IPS-18a (cell line): ENCODE measurements at regions not wholly inside any gene's neighbourhood (a gene's known extent, or its start where the extent isn't known, plus 50 kb on each side); places are given as distances from the start of the nearest gene placed in this dataset.

Experiments
- H3K27ac ChIP-seq: one replicate; pipeline ENCODE4 v1.5.1; 2013; ENCODE audit warnings: low read length
- H3K27me3 ChIP-seq: one replicate; pipeline ENCODE4 v1.6.1; 2013; ENCODE audit warnings: mild to moderate bottlenecking, low read length; ENCODE audit not compliant: control insufficient read depth, insufficient read depth
- H3K36me3 ChIP-seq: one replicate; pipeline ENCODE4 v1.6.1; 2013; ENCODE audit warnings: low read depth, low read length; ENCODE audit not compliant: control insufficient read depth
- H3K4me1 ChIP-seq: one replicate; pipeline ENCODE4 v1.6.1; 2013; ENCODE audit warnings: low read depth, low read length; ENCODE audit not compliant: control insufficient read depth
- H3K4me3 ChIP-seq: one replicate; pipeline ENCODE4 v1.5.1; 2013; ENCODE audit warnings: low read length
- H3K9ac ChIP-seq: one replicate; pipeline ENCODE4 v1.6.1; 2013; ENCODE audit warnings: mild to moderate bottlenecking, low read length, moderate library complexity
- H3K9me3 ChIP-seq: one replicate; pipeline ENCODE4 v1.6.1; 2013; ENCODE audit warnings: low read depth, low read length; ENCODE audit not compliant: control insufficient read depth

GRCh38 chr22:49482811-49483210 lies 344.9 kb downstream of the BRD1 start:
- H3K4me3 ChIP-seq = no peak overlapping the region
- H3K4me1 ChIP-seq = peaks cover 36% of the 10 kb centered on the region
- no peak overlapping the region for H3K9ac ChIP-seq
- no peak overlapping the region for H3K27ac ChIP-seq
- H3K27me3 ChIP-seq = peaks cover 8% of the 10 kb centered on the region
- no peaks in the 10 kb centered on the region for H3K9me3 ChIP-seq
- H3K36me3 ChIP-seq = no peaks in the 10 kb centered on the region

DNA sequence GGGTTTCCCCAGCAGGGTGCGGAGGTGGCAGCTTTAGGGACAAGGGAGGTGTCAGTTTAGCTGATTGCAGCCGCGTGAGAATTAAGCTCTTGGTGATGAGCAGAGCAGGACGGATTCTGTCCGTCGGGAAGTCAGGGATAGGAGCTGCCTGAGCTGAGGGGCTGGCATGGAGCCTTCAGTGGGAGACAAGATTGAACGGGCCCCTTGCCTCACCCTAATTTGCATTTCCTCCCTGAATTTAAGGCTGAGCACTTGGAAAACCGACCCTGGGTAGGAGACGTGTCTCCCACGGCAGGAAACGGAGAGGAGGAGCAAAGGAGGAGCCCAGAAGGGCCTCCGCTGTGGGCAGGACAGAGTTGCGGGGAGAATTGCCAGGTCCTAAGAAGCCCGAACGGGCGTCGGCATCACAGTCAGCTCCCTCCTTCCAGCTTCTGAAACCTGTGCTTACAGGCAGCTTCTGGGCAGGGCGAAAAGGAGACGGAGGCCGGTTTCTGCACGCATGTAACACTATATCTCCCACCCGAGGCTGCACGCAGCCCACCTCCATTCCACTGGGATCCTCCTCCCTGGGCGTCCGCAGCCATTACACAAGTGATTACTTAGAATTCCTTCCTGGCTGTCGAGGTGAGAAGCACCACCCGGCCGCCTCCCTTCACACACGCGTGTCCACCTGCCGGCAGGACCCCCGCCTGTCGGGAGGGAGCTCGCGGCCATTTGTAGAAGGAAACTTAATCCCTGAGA lies 345.8 kb downstream of the BRD1 start:
- Histone ChIP-seq H3K9ac (no peak overlapping the region), H3K9me3 (no peaks in the 10 kb centered on the region), H3K27ac (no peak overlapping the region), H3K27me3 (peaks cover 8% of the 10 kb centered on the region), H3K4me3 (no peak overlapping the region), H3K4me1 (peaks cover 28% of the 10 kb centered on the region), H3K36me3 (no peaks in the 10 kb centered on the region)

- no peak overlapping the region for H3K27ac ChIP-seq
- H3K9ac ChIP-seq = no peak overlapping the region
- H3K4me3 ChIP-seq = no peak overlapping the region
- peaks cover 8% of the 10 kb centered on the region for H3K27me3 ChIP-seq
- no peaks in the 10 kb centered on the region for H3K36me3 ChIP-seq
- H3K4me1 ChIP-seq = peaks cover 30% of the 10 kb centered on the region
- H3K9me3 ChIP-seq = no peaks in the 10 kb centered on the region
Measured at GRCh38 chr22:49480896-49481658, 346.6 kb downstream of the BRD1 start.

- no peaks in the 10 kb centered on the region for H3K36me3 ChIP-seq
- no peak overlapping the region for H3K9ac ChIP-seq
- H3K27ac ChIP-seq = no peak overlapping the region
- H3K4me3 ChIP-seq = no peak overlapping the region
- peaks cover 30% of the 10 kb centered on the region for H3K4me1 ChIP-seq
- H3K9me3 ChIP-seq = no peaks in the 10 kb centered on the region
- peaks cover 8% of the 10 kb centered on the region for H3K27me3 ChIP-seq
Measured at GRCh38 chr22:49480331-49480730, 347.3 kb downstream of the BRD1 start.

DNA sequence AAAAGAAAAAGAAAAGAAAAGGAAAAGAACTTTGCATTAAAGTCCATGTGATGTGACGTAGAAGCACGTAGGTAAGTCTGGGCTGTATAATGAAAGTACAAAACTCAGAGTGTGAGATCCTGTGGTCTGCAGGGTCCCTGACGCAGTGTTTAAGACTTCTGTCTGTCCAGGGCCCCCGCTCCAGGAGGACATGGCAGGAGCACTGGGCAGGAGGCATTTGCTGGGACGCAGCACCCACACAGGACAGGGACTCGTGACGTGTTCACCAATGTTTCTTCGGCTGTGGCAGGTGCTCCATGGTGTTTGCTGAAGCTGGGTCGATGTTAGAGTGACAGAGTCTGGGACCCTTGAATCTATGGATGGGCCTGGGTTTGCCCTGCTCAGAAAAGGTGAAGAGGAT lies 348.1 kb downstream of the BRD1 start:
- Histone ChIP-seq H3K9ac (no peak overlapping the region), H3K27me3 (peaks cover 8% of the 10 kb centered on the region), H3K9me3 (no peaks in the 10 kb centered on the region), H3K36me3 (no peaks in the 10 kb centered on the region), H3K4me3 (no peak overlapping the region), H3K27ac (no peak overlapping the region), H3K4me1 (peaks cover 30% of the 10 kb centered on the region)

- H3K9ac ChIP-seq = no peak overlapping the region
- H3K4me1 ChIP-seq = peaks cover 19% of the 10 kb centered on the region
- H3K27me3 ChIP-seq = peaks cover under 1% of the 10 kb centered on the region
Measured at GRCh38 chr22:49476800-49477400, 350.8 kb downstream of the BRD1 start.

GRCh38 chr22:49476176-49476575 lies 351.5 kb downstream of the BRD1 start:
- no peak overlapping the region for H3K9ac ChIP-seq
- no peaks in the 10 kb centered on the region for H3K36me3 ChIP-seq
- no peak overlapping the region for H3K27ac ChIP-seq
- H3K9me3 ChIP-seq = no peaks in the 10 kb centered on the region
- H3K4me3 ChIP-seq = no peak overlapping the region
- peaks cover 12% of the 10 kb centered on the region for H3K4me1 ChIP-seq
- H3K27me3 ChIP-seq = no peaks in the 10 kb centered on the region

More at GRCh38 chr22:49476800-49477400, 350.8 kb downstream of the BRD1 start:
- Histone ChIP-seq H3K4me3 (no peak overlapping the region), H3K36me3 (no peaks in the 10 kb centered on the region), H3K9me3 (no peaks in the 10 kb centered on the region), H3K27ac (no peak overlapping the region)

- Histone ChIP-seq H3K27me3 (no peaks in the 10 kb centered on the region), H3K4me3 (no peak overlapping the region), H3K36me3 (no peaks in the 10 kb centered on the region), H3K9me3 (no peaks in the 10 kb centered on the region), H3K4me1 (peaks cover 6% of the 10 kb centered on the region), H3K27ac (no peak overlapping the region), H3K9ac (no peak overlapping the region)
Measured at GRCh38 chr22:49475253-49475652, 352.4 kb downstream of the BRD1 start.

- Histone ChIP-seq H3K9ac (no peak overlapping the region), H3K27ac (no peak overlapping the region), H3K27me3 (no peaks in the 10 kb centered on the region), H3K36me3 (no peaks in the 10 kb centered on the region), H3K4me1 (peaks cover 2% of the 10 kb centered on the region), H3K9me3 (no peaks in the 10 kb centered on the region), H3K4me3 (no peak overlapping the region)
Measured at GRCh38 chr22:49473286-49473685, 354.4 kb downstream of the BRD1 start.

DNA sequence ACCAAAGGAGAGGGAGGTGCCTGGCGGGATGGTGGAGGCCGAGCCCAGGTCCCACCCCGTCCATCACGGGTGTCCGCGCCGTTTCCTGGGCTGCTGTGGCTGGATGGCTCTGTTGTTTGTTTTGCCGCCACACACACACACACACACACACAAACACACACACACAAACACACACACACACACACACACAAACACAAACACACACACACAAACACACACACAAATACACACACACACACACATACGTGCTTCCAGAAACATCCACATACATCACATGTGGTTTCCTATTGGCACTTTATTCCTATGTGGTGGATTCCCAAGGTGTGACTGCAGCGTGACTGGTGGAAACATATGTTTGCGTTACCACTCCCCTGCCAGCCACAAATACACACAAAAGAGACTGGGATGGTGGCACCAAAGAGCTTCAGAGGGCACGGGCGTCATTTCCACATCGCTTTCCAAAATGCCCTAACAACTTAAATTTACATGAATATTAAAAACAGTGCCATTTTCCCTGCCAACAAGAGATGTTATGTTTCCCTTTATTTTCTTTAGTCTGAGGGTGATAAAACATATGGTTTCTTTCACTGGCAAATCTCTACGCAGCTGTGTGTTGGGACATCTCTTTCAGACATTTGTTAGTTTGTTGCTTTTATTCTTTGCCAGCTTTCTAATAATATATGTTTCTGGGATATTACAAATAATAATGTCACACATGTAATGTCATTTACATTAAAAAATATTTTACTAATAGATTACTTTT lies 356.8 kb downstream of the BRD1 start:
- H3K36me3 ChIP-seq = no peaks in the 10 kb centered on the region
- H3K9ac ChIP-seq = no peak overlapping the region
- no peaks in the 10 kb centered on the region for H3K9me3 ChIP-seq
- H3K4me1 ChIP-seq = peaks cover 4% of the 10 kb centered on the region
- H3K27ac ChIP-seq = no peak overlapping the region
- H3K4me3 ChIP-seq = no peak overlapping the region
- H3K27me3 ChIP-seq = no peaks in the 10 kb centered on the region
